Activated naive CD8-positive, alpha-beta T cell treated with anti-CD3 and anti-CD28 coated beads, Interleukin-2, amount 50 U/mL, for 24 hours (primary cell): ENCODE measurements at regions not wholly inside any gene's neighbourhood (a gene's known extent, or its start where the extent isn't known, plus 50 kb on each side); places are given as distances from the start of the nearest gene placed in this dataset.
"Not testable (repeated sequence)": the region's sequence is repeated elsewhere in the genome, so short reads cannot be mapped to it uniquely, and the experiment has no call there.

Experiments used
- ATAC-seq: fragments of 150-1000 bp; cut with Tn5 transposase; one replicate; pipeline ENCODE4 v1.10.0; 2021
- DNase-seq: peaks from one replicate; pipeline ENCODE4 v3.0.0; 2021
- H3K27ac Mint-ChIP-seq: one replicate; pipeline ENCODE4 v1.8.0; 2021; ENCODE audit warnings: mild to moderate bottlenecking, mixed read lengths
- H3K27me3 Mint-ChIP-seq: one replicate; pipeline ENCODE4 v1.8.0; 2021; ENCODE audit warnings: mixed read lengths
- H3K36me3 Mint-ChIP-seq: one replicate; pipeline ENCODE4 v1.8.0; 2021; ENCODE audit warnings: low read depth, mixed read lengths
- H3K4me1 Mint-ChIP-seq: one replicate; pipeline ENCODE4 v1.8.0; 2021; ENCODE audit warnings: mixed read lengths
- H3K4me3 Mint-ChIP-seq: one replicate; pipeline ENCODE4 v1.8.0; 2021; ENCODE audit warnings: mild to moderate bottlenecking, moderate library complexity, mixed read lengths
- H3K9me3 Mint-ChIP-seq: one replicate; pipeline ENCODE4 v1.8.0; 2021; ENCODE audit warnings: mixed read lengths

- peak; percentile 71 for ATAC-seq
Observed at GRCh38 chr6:80541181-80541580, 434.7 kb downstream of the BCKDHB start.

GRCh38 chr6:80540700-80541099, 434.2 kb downstream of the BCKDHB start:
- ATAC-seq (no peak), DNase-seq (no peak)
- Mint-ChIP-seq H3K4me3 (no peak overlapping the region), H3K9me3 (peaks cover 3% of the 10 kb centered on the region), H3K36me3 (no peaks in the 10 kb centered on the region), H3K27ac (no peak overlapping the region), H3K27me3 (peaks cover 4% of the 10 kb centered on the region), H3K4me1 (no peaks in the 10 kb centered on the region)

More at GRCh38 chr6:80541181-80541580, 434.7 kb downstream of the BCKDHB start:
- H3K36me3 Mint-ChIP-seq: no peaks in the 10 kb centered on the region
- H3K27ac Mint-ChIP-seq: no peak overlapping the region
- no peaks in the 10 kb centered on the region for H3K9me3 Mint-ChIP-seq
- H3K27me3 Mint-ChIP-seq: peaks cover 4% of the 10 kb centered on the region
- DNase-seq: no peak
- H3K4me1 Mint-ChIP-seq: no peaks in the 10 kb centered on the region
- no peak overlapping the region for H3K4me3 Mint-ChIP-seq

- Mint-ChIP-seq H3K4me1 (no peaks in the 10 kb centered on the region), H3K36me3 (no peaks in the 10 kb centered on the region), H3K9me3 (peaks cover 3% of the 10 kb centered on the region), H3K4me3 (no peak overlapping the region), H3K27ac (no peak overlapping the region), H3K27me3 (peaks cover 4% of the 10 kb centered on the region)
- ATAC-seq (no peak), DNase-seq (no peak)
Observed at GRCh38 chr6:80537118-80537972, 430.9 kb downstream of the BCKDHB start.

- no peaks in the 10 kb centered on the region for H3K4me1 Mint-ChIP-seq
- no peak overlapping the region for H3K27ac Mint-ChIP-seq
- DNase-seq: no peak
- H3K36me3 Mint-ChIP-seq: no peaks in the 10 kb centered on the region
- H3K27me3 Mint-ChIP-seq: peaks cover 3% of the 10 kb centered on the region
- H3K9me3 Mint-ChIP-seq: peaks cover 3% of the 10 kb centered on the region
- no peak for ATAC-seq
- no peak overlapping the region for H3K4me3 Mint-ChIP-seq
Observed at GRCh38 chr6:80535914-80536565, 429.6 kb downstream of the BCKDHB start.

- Mint-ChIP-seq H3K27me3 (peaks cover 2% of the 10 kb centered on the region), H3K36me3 (no peaks in the 10 kb centered on the region), H3K4me3 (no peak overlapping the region), H3K4me1 (no peaks in the 10 kb centered on the region), H3K27ac (no peak overlapping the region), H3K9me3 (peaks cover 3% of the 10 kb centered on the region)
- DNase-seq (no peak), ATAC-seq (no peak)
Observed at GRCh38 chr6:80531681-80532619, 425.5 kb downstream of the BCKDHB start.

- no peak overlapping the region for H3K4me3 Mint-ChIP-seq
- ATAC-seq: no peak
- no peaks in the 10 kb centered on the region for H3K36me3 Mint-ChIP-seq
- H3K4me1 Mint-ChIP-seq: no peaks in the 10 kb centered on the region
- no peaks in the 10 kb centered on the region for H3K9me3 Mint-ChIP-seq
- peaks cover 2% of the 10 kb centered on the region for H3K27me3 Mint-ChIP-seq
- no peak for DNase-seq
- H3K27ac Mint-ChIP-seq: no peak overlapping the region
Observed at GRCh38 chr6:80530103-80530502, 423.6 kb downstream of the BCKDHB start.

GRCh38 chr6:80528115-80528514, 421.6 kb downstream of the BCKDHB start:
- Mint-ChIP-seq H3K4me3 (no peak overlapping the region), H3K36me3 (no peaks in the 10 kb centered on the region), H3K27me3 (peaks cover 2% of the 10 kb centered on the region), H3K4me1 (peaks cover 1% of the 10 kb centered on the region), H3K27ac (no peak overlapping the region), H3K9me3 (no peaks in the 10 kb centered on the region)
- DNase-seq (no peak), ATAC-seq (no peak)

GRCh38 chr6:80527552-80528052, 421.1 kb downstream of the BCKDHB start:
- Mint-ChIP-seq H3K27ac (no peak overlapping the region), H3K4me3 (no peak overlapping the region), H3K36me3 (no peaks in the 10 kb centered on the region), H3K9me3 (no peaks in the 10 kb centered on the region), H3K27me3 (peaks cover 2% of the 10 kb centered on the region), H3K4me1 (peaks cover 1% of the 10 kb centered on the region)
- DNase-seq (no peak), ATAC-seq (no peak)

- Mint-ChIP-seq H3K27ac (no peak overlapping the region), H3K9me3 (no peaks in the 10 kb centered on the region), H3K4me1 (peaks cover 1% of the 10 kb centered on the region), H3K36me3 (no peaks in the 10 kb centered on the region), H3K27me3 (no peaks in the 10 kb centered on the region), H3K4me3 (no peak overlapping the region)
- ATAC-seq: no peak
- no peak for DNase-seq
Observed at GRCh38 chr6:80523531-80523997, 417.1 kb downstream of the BCKDHB start.

GRCh38 chr6:80523010-80523409, 416.5 kb downstream of the BCKDHB start:
- Mint-ChIP-seq H3K9me3 (no peaks in the 10 kb centered on the region), H3K4me1 (peaks cover 1% of the 10 kb centered on the region), H3K27ac (no peak overlapping the region), H3K27me3 (no peaks in the 10 kb centered on the region), H3K36me3 (no peaks in the 10 kb centered on the region), H3K4me3 (no peak overlapping the region)
- ATAC-seq (no peak), DNase-seq (no peak)

GRCh38 chr6:80522576-80522975, 416.1 kb downstream of the BCKDHB start:
- no peaks in the 10 kb centered on the region for H3K9me3 Mint-ChIP-seq
- H3K27ac Mint-ChIP-seq: no peak overlapping the region
- no peaks in the 10 kb centered on the region for H3K27me3 Mint-ChIP-seq
- peaks cover 1% of the 10 kb centered on the region for H3K4me1 Mint-ChIP-seq
- H3K36me3 Mint-ChIP-seq: no peaks in the 10 kb centered on the region
- ATAC-seq: no peak
- DNase-seq: no peak
- no peak overlapping the region for H3K4me3 Mint-ChIP-seq

GRCh38 chr6:80519811-80520594, 413.5 kb downstream of the BCKDHB start:
- H3K4me3 Mint-ChIP-seq: no peak overlapping the region
- no peak for DNase-seq
- no peak for ATAC-seq
- H3K36me3 Mint-ChIP-seq: no peaks in the 10 kb centered on the region
- H3K9me3 Mint-ChIP-seq: no peaks in the 10 kb centered on the region
- H3K27me3 Mint-ChIP-seq: no peaks in the 10 kb centered on the region
- no peak overlapping the region for H3K27ac Mint-ChIP-seq
- H3K4me1 Mint-ChIP-seq: peaks cover 1% of the 10 kb centered on the region

- no peaks in the 10 kb centered on the region for H3K4me1 Mint-ChIP-seq
- H3K27me3 Mint-ChIP-seq: no peaks in the 10 kb centered on the region
- H3K4me3 Mint-ChIP-seq: no peak overlapping the region
- H3K27ac Mint-ChIP-seq: no peak overlapping the region
- H3K36me3 Mint-ChIP-seq: no peaks in the 10 kb centered on the region
- no peaks in the 10 kb centered on the region for H3K9me3 Mint-ChIP-seq
- ATAC-seq (no peak), DNase-seq (no peak)
Observed at GRCh38 chr6:80517525-80517924, 411.1 kb downstream of the BCKDHB start.

GRCh38 chr6:80510521-80510920, 404.1 kb downstream of the BCKDHB start:
- H3K36me3 Mint-ChIP-seq, H3K4me1 Mint-ChIP-seq, DNase-seq, H3K27ac Mint-ChIP-seq, ATAC-seq, H3K9me3 Mint-ChIP-seq, H3K4me3 Mint-ChIP-seq, H3K27me3 Mint-ChIP-seq: not testable (repeated sequence)
